Calu3 (cell line): ENCODE measurements at regions not wholly inside any gene's neighbourhood (a gene's known extent, or its start where the extent isn't known, plus 50 kb on each side); places are given as distances from the start of the nearest gene placed in this dataset.

Experiments used
- BruUV-seq: library from RNA; stranded (reverse); fragments of 400-500 nt; replicated peaks from 2 replicates; lab custom pipeline; 2021; lab: Mats Ljungman, UMichigan
- CTCF ChIA-PET: fragments of 300-600 bp; sonication (Branson Sonifier 250); formaldehyde crosslinking; loops from one replicate; lab custom pipeline; 2022; ENCODE audit warnings: antibody characterized with exemption; lab: Charles Lee
- DNase-seq: peaks from one replicate; pipeline ENCODE4 v3.0.0; 2022
- H3K27ac Mint-ChIP-seq: one replicate; pipeline ENCODE4 v1.8.0; 2022; ENCODE audit warnings: mixed read lengths; ENCODE audit not compliant: unreplicated experiment
- H3K27me3 Mint-ChIP-seq: one replicate; pipeline ENCODE4 v1.8.0; 2022; ENCODE audit warnings: mixed read lengths; ENCODE audit not compliant: unreplicated experiment
- H3K36me3 Mint-ChIP-seq: one replicate; pipeline ENCODE4 v1.8.0; 2022; ENCODE audit warnings: mild to moderate bottlenecking, moderate library complexity, mixed read lengths; ENCODE audit not compliant: insufficient read depth, unreplicated experiment
- H3K4me1 Mint-ChIP-seq: one replicate; pipeline ENCODE4 v1.8.0; 2022; ENCODE audit warnings: mild to moderate bottlenecking, low read depth, mixed read lengths; ENCODE audit not compliant: unreplicated experiment
- H3K4me3 Mint-ChIP-seq: one replicate; pipeline ENCODE4 v1.8.0; 2022; ENCODE audit warnings: mild to moderate bottlenecking, low read depth, moderate library complexity, mixed read lengths; ENCODE audit not compliant: unreplicated experiment
- H3K9me3 Mint-ChIP-seq: one replicate; pipeline ENCODE4 v1.8.0; 2022; ENCODE audit warnings: low read depth, mixed read lengths; ENCODE audit not compliant: unreplicated experiment
- intact Hi-C: fragments of 100-400 bp; cut with micrococcal nuclease; formaldehyde crosslinking; loops from one replicate; pipeline ENCODE4 v1.10.0; 2022; ENCODE audit not compliant: unreplicated experiment
- TF ChIP-seq, protein P1 (sequence below): fragments of 200-600 bp; IDR thresholded peaks from one replicate; pipeline ENCODE4 v1.8.0; 2022; ENCODE audit warnings: antibody characterized with exemption; ENCODE audit not compliant: unreplicated experiment

DNA sequence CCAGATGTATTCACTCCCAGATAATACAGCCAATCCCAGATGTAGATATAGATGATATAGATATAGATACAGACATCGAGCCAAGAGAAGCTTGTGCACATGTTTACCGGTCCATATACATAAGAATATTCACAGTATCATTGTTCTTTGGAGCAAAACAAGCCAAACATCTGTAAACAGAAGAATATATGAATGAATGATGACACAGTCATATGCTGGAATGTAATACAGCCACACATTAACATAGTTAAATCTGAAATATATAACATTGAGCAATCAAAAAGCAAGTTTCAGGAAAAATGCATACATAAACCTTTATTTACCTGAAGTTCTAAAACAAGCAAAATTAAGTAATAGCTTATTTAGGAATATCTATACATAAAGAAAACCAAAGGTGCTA lies 182.5 kb downstream of the TXNL1 start:
- no TSS peak for BruUV-seq
- Mint-ChIP-seq H3K4me1 (no peaks in the 10 kb centered on the region), H3K27ac (no peak overlapping the region), H3K27me3 (peaks cover 37% of the 10 kb centered on the region), H3K4me3 (no peak overlapping the region), H3K36me3 (no peaks in the 10 kb centered on the region), H3K9me3 (no peaks in the 10 kb centered on the region)
- CTCF ChIA-PET = no interaction called here
- DNase-seq = no peak
- intact Hi-C loops = no loop called here
- TF ChIP-seq, protein P1, sequence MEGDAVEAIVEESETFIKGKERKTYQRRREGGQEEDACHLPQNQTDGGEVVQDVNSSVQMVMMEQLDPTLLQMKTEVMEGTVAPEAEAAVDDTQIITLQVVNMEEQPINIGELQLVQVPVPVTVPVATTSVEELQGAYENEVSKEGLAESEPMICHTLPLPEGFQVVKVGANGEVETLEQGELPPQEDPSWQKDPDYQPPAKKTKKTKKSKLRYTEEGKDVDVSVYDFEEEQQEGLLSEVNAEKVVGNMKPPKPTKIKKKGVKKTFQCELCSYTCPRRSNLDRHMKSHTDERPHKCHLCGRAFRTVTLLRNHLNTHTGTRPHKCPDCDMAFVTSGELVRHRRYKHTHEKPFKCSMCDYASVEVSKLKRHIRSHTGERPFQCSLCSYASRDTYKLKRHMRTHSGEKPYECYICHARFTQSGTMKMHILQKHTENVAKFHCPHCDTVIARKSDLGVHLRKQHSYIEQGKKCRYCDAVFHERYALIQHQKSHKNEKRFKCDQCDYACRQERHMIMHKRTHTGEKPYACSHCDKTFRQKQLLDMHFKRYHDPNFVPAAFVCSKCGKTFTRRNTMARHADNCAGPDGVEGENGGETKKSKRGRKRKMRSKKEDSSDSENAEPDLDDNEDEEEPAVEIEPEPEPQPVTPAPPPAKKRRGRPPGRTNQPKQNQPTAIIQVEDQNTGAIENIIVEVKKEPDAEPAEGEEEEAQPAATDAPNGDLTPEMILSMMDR = no peak

DNA sequence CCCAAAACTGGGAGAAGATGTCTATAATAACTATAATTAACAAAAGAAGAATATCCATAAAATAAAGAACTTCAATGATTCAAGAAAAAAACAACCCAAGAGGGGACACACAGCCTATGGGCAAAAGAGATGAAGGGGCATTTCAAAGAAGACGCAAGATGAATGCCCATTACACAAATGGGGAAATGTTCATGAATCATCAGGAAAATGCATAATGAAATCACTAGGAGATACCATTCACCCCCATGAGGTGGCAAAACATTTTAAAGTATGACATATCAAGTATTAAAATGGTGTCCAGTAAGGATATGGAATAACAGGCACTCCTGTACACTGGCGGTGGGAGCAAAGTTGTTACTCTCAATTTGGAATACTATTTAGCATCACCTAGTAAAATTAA lies 183.3 kb downstream of the TXNL1 start:
- no TSS peak for BruUV-seq
- TF ChIP-seq, protein P1 = no peak
- Mint-ChIP-seq H3K36me3 (no peaks in the 10 kb centered on the region), H3K9me3 (no peaks in the 10 kb centered on the region), H3K4me3 (no peak overlapping the region), H3K4me1 (no peaks in the 10 kb centered on the region), H3K27ac (no peak overlapping the region), H3K27me3 (peaks cover 36% of the 10 kb centered on the region)
- CTCF ChIA-PET = no interaction called here
- intact Hi-C loops = no loop called here
- no peak for DNase-seq

DNA sequence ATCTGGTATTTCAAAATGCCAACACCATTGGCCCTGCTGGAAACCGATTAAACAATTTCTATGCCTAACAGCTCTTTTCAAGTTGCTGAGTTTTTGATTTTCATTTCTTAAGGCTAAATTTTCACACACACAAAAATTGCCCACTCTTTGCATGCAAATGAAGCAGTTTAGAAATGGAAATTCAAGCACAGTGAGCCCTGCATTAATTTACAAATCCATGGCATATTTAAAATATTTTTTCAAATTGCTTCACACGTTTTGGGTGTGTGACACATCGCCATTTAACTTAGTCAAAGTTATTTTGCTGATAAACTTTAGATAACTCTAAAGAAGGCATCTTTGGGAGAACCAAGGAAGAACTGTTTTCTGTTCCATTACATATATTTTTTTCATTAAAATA lies 184.8 kb downstream of the TXNL1 start:
- CTCF ChIA-PET = no interaction called here
- Mint-ChIP-seq H3K9me3 (no peaks in the 10 kb centered on the region), H3K27ac (no peak overlapping the region), H3K4me3 (no peak overlapping the region), H3K4me1 (no peaks in the 10 kb centered on the region), H3K36me3 (no peaks in the 10 kb centered on the region), H3K27me3 (peaks cover 28% of the 10 kb centered on the region)
- TF ChIP-seq, protein P1 = no peak
- no peak for DNase-seq
- no TSS peak for BruUV-seq
- intact Hi-C loops = no loop called here

DNA sequence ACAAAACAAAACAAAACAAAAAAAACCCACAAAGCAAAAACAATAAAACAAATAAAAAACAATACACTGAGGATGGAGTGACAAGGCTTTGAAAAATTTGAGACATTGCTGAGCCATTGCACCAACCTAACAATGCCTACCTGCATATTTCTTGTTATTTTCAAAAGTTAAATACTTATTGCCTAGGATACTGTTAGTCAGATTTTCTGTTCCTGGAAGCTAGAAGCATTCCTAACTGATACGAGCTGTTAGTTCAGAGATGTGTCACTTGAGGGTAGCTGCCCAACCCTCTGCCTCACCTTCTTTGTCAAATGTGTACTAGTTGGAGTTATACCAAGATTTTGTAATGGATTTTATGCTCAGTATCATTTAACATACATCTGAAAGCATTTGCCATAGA lies 187.2 kb downstream of the TXNL1 start:
- H3K27ac Mint-ChIP-seq = no peak overlapping the region
- H3K9me3 Mint-ChIP-seq = no peaks in the 10 kb centered on the region
- CTCF ChIA-PET = no interaction called here
- TF ChIP-seq, protein P1 = no peak
- H3K27me3 Mint-ChIP-seq = peaks cover 42% of the 10 kb centered on the region
- no peak for DNase-seq
- intact Hi-C loops = no loop called here
- no TSS peak for BruUV-seq
- peaks cover 6% of the 10 kb centered on the region for H3K4me1 Mint-ChIP-seq
- H3K36me3 Mint-ChIP-seq = no peaks in the 10 kb centered on the region
- H3K4me3 Mint-ChIP-seq = no peak overlapping the region

DNA sequence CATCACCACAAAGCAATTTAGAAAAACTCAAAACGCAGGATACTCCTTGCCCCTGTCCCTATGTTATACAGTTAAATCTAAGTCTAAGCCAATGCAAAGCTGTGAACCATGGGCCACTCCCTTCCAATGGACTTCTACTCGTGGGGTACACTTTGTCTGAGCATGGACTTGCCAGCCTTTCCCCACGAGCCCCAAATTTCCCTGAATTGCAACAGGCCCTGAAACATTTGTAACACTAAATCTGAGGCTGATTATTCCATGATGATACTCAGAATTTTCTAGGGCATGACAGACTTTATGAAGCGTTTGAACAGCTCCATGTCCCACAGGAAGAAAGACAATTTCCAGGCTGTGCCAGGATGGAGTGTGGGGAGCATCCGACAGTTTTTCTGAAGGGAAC lies 189.6 kb downstream of the TXNL1 start:
- no TSS peak for BruUV-seq

More for the DNA sequence above, 189.6 kb downstream of the TXNL1 start:
- TF ChIP-seq, protein P1 = no peak
- intact Hi-C loops = loop anchor here (10.0 kb wide), 1 partner anchor 64 kb away; no protein-coding TSS in a partner anchor
- CTCF ChIA-PET = no interaction called here
- peaks cover 6% of the 10 kb centered on the region for H3K4me1 Mint-ChIP-seq
- no peak overlapping the region for H3K4me3 Mint-ChIP-seq
- DNase-seq = no peak
- H3K36me3 Mint-ChIP-seq = no peaks in the 10 kb centered on the region
- H3K27me3 Mint-ChIP-seq = peaks cover 62% of the 10 kb centered on the region
- H3K9me3 Mint-ChIP-seq = no peaks in the 10 kb centered on the region
- no peak overlapping the region for H3K27ac Mint-ChIP-seq
